PC-3 (cell line): ENCODE measurements at regions not wholly inside any gene's neighbourhood (a gene's known extent, or its start where the extent isn't known, plus 50 kb on each side); places are given as distances from the start of the nearest gene placed in this dataset.

ENCODE experiments used
- EZH2 ChIP-seq: fragments of 300-600 bp; sonication (generic); IDR thresholded peaks from one replicate; pipeline ENCODE4 v1.6.1; 2017; ENCODE audit warnings: antibody characterized with exemption, mild to moderate bottlenecking, low read length; ENCODE audit not compliant: unreplicated experiment
- EZH2phosphoT487 ChIP-seq: fragments of 300-600 bp; sonication (generic); IDR thresholded peaks from 2 replicates; pipeline ENCODE4 v1.6.1; 2018; ENCODE audit warnings: mild to moderate bottlenecking, antibody characterized with exemption, low read length, borderline replicate concordance
- TF ChIP-seq, protein P1 (sequence below): fragments of 300-600 bp; sonication (generic); conservative IDR thresholded peaks from 2 replicates; pipeline ENCODE4 v1.5.1; 2017; ENCODE audit warnings: antibody characterized with exemption, low read depth, mild to moderate bottlenecking, low read length

DNA sequence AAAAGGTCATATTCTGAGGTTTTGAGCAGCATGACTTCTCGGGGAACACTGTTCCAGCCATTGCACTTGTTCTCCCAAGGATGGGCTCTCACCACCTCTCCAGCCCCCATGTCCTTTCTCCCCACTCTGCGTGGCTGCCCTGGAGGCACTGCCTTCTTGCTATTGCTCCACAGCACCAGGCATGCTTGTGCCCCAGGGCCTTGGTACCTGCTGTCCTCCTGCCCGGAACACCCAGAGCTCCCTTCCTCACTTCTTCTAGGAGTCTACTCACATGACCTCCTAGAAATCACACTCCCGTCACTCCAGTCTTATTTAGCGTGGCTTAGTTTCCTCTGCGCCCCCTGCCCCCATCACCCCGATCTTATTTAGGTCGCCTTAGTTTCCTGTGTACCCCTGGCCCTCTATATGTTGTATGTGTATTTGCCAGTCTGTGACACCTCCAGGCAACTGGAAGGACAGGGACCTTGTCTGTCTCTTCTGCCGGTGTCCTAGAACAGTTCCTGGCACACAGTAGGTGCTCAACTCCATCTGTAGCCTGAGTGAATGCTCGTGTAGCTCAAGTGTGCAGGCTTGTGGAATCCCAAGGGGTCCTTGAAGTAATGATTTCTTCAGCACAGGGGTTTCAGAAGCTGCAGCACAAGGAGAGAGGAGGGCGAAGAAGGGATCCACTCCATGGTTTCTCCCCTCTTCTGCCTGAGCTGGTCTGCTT is 208.6 kb upstream of the CIBAR2 start:
- TF ChIP-seq, protein P1, sequence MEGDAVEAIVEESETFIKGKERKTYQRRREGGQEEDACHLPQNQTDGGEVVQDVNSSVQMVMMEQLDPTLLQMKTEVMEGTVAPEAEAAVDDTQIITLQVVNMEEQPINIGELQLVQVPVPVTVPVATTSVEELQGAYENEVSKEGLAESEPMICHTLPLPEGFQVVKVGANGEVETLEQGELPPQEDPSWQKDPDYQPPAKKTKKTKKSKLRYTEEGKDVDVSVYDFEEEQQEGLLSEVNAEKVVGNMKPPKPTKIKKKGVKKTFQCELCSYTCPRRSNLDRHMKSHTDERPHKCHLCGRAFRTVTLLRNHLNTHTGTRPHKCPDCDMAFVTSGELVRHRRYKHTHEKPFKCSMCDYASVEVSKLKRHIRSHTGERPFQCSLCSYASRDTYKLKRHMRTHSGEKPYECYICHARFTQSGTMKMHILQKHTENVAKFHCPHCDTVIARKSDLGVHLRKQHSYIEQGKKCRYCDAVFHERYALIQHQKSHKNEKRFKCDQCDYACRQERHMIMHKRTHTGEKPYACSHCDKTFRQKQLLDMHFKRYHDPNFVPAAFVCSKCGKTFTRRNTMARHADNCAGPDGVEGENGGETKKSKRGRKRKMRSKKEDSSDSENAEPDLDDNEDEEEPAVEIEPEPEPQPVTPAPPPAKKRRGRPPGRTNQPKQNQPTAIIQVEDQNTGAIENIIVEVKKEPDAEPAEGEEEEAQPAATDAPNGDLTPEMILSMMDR, result no peak
- TF ChIP-seq EZH2phosphoT487 (no peak), EZH2 (no peak)
